ENCODE measurements at regions not wholly inside any gene's neighbourhood (a gene's known extent, or its start where the extent isn't known, plus 50 kb on each side); places are given as distances from the start of the nearest gene placed in this dataset.
"Not testable (repeated sequence)": the region's sequence is repeated elsewhere in the genome, so short reads cannot be mapped to it uniquely, and the experiment has no call there.

DNA sequence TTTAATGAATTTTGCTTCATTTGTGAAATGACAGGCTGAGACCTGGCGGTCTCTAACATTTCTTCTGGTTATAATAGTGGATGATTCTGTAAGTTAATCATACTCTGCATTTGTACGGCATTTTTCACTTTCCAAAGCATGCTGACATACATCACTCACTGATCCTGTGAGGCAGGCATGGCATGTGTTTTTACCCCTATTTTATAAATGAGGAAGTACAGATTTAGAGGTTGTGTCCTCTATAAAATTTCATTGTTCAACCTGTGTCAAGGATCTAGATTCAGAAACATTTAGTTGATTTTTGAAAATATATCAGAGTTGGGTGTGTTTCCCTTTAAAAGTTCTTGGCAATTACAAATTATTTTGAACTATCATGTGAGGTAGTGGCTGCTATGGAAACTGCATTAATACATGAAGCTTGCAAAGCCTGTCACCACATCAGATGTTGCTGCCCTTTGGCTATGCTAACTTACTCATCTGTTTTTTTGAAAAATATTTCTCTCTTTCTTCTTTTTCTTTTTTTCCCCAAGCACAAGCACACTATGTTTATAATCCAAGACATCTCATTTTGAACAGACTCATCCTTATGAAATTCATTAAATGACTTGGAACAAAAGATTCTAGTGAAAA, 172.7 kb downstream of the GNAI1 start:
- TF ChIP-seq, protein P1, sequence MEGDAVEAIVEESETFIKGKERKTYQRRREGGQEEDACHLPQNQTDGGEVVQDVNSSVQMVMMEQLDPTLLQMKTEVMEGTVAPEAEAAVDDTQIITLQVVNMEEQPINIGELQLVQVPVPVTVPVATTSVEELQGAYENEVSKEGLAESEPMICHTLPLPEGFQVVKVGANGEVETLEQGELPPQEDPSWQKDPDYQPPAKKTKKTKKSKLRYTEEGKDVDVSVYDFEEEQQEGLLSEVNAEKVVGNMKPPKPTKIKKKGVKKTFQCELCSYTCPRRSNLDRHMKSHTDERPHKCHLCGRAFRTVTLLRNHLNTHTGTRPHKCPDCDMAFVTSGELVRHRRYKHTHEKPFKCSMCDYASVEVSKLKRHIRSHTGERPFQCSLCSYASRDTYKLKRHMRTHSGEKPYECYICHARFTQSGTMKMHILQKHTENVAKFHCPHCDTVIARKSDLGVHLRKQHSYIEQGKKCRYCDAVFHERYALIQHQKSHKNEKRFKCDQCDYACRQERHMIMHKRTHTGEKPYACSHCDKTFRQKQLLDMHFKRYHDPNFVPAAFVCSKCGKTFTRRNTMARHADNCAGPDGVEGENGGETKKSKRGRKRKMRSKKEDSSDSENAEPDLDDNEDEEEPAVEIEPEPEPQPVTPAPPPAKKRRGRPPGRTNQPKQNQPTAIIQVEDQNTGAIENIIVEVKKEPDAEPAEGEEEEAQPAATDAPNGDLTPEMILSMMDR (IDR thresholded peaks at IDR 0.05), result no peak
- ATAC-seq (no peak), DNase-seq (no peak)
- no peaks in the 10 kb centered on the region for H3K4me1 ChIP-seq (ENCODE audit: low read depth)
- H3K4me3 ChIP-seq, result no peak overlapping the region
- H3K36me3 ChIP-seq (ENCODE audit: low read depth), result no peaks in the 10 kb centered on the region
- H3K9me3 ChIP-seq, result no peaks in the 10 kb centered on the region
- intact Hi-C loops (cut with DNase I, micrococcal nuclease), result no loop called here

DNA sequence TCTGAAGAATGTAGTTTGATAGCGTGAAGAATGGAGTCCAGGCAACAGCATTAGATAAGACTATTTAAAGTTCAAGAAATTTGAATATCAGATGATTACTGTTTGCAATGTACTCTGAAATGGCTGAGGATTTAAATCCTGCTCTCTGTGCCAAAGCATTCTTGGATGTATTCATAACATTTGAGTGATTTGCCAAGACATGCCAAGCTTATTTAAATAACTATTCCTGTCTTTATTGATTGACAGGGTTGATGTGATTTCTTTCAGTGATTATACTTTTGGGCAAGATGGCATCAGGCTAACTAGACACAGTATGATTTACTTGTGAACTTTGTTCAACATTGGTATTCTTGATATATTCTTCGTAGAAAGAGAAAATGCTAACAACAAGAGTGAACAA, 168.7 kb downstream of the GNAI1 start:
- intact Hi-C loops (cut with DNase I, micrococcal nuclease), result no loop called here
- ATAC-seq, result no peak
- TF ChIP-seq, protein P1 (IDR thresholded peaks at IDR 0.05), result no peak

DNA sequence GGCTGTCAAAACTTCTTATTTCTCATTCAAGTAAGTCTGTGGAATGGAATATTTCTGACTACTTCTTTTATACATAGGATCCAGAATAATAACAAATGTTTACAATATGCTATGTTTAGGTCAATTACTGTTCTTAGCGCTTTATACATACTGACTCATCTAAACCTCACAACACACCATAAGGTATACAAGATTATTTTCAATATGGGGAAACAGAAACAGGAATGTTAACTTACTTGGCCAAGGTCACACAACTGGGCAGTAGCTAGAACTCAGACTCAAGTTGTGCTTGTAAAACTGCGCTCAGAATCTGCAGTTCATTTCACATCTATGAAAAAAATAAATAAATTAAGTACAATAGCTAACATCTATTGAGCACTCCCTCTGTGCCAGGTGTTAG, 168.0 kb downstream of the GNAI1 start:
- TF ChIP-seq, protein P1 (IDR thresholded peaks at IDR 0.05), result no peak
- DNase-seq, result no peak
- Histone ChIP-seq H3K4me3 (no peak overlapping the region), H3K36me3 (ENCODE audit: low read depth) (no peaks in the 10 kb centered on the region), H3K4me1 (ENCODE audit: low read depth) (no peaks in the 10 kb centered on the region), H3K9me3 (no peaks in the 10 kb centered on the region)
- intact Hi-C loops (cut with DNase I, micrococcal nuclease), result no loop called here
- no peak for ATAC-seq

More for the DNA sequence above, 168.7 kb downstream of the GNAI1 start:
- no peak overlapping the region for H3K4me3 ChIP-seq
- DNase-seq, result no peak
- no peaks in the 10 kb centered on the region for H3K4me1 ChIP-seq (ENCODE audit: low read depth)
- no peaks in the 10 kb centered on the region for H3K36me3 ChIP-seq (ENCODE audit: low read depth)
- no peaks in the 10 kb centered on the region for H3K9me3 ChIP-seq

DNA sequence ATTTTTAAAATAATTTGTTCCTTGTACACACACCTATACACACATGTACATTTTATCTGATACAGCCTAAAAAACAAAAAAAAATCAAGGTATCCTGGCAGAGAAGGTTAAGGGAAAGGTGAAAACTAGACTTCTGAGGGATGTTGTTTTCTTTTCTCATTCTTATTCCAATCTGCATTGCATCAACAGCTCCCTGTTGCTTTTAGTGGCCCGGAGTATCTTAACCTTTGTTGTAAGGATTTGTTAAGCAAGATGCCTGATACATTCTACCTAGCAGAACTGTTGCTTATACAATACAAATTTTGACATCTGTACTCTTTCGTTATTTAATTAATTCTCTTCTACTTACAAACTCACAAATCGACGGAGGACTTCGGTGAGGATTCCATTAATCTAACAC, 167.4 kb downstream of the GNAI1 start:
- intact Hi-C loops (cut with DNase I, micrococcal nuclease), result no loop called here
- Histone ChIP-seq H3K4me1 (ENCODE audit: low read depth) (no peaks in the 10 kb centered on the region), H3K36me3 (ENCODE audit: low read depth) (no peaks in the 10 kb centered on the region), H3K9me3 (no peaks in the 10 kb centered on the region), H3K4me3 (no peak overlapping the region)
- no peak for ATAC-seq
- TF ChIP-seq, protein P1 (IDR thresholded peaks at IDR 0.05), result no peak
- DNase-seq, result no peak

DNA sequence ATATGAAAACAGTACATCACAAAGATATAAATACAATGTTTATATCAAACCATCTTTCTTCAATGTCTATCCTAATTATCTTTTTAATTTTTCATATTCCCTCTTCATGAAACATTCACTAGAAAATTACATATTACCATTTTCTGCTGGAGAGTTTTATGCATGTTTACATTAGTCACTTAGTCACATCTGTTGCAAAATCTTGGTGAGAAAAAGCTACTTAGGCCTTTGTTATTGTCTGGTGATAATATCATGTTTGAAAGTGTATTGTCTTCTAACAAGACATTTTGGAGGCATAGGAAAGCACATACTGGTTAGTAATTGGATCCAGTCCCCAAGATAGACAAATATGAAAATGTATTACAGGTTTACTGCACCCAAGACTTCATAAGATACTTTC, 163.6 kb downstream of the GNAI1 start:
- Histone ChIP-seq H3K4me1 (ENCODE audit: low read depth) (no peaks in the 10 kb centered on the region), H3K36me3 (ENCODE audit: low read depth) (no peaks in the 10 kb centered on the region), H3K4me3 (no peak overlapping the region), H3K9me3 (peaks cover 12% of the 10 kb centered on the region)
- TF ChIP-seq, protein P1 (IDR thresholded peaks at IDR 0.05), result no peak
- DNase-seq, result no peak
- no peak for ATAC-seq
- intact Hi-C loops (cut with DNase I, micrococcal nuclease), result no loop called here

DNA sequence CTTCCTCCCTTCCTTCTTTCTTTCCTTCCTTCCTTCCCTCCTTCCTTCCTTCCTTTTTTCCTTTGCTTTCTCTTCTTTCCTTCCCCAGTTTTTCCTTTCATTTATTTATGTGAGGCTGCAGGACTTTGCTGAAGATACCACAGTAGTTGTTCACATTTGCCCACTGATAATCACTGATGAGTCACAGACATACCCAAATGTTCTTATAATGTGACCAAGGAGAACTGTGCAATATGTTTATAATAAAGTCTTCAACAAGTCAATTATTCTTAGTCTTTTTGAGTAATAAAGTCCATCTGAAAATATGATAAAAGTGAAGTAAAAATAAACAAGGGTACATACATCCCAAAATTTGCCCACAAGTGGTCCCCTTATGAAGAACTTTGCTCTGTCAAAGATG, 159.7 kb downstream of the GNAI1 start:
- ATAC-seq (no peak), DNase-seq (no peak)
- Histone ChIP-seq H3K36me3 (ENCODE audit: low read depth) (no peaks in the 10 kb centered on the region), H3K4me1 (ENCODE audit: low read depth) (no peaks in the 10 kb centered on the region), H3K4me3 (no peak overlapping the region), H3K9me3 (peaks cover 12% of the 10 kb centered on the region)
- intact Hi-C loops (cut with DNase I, micrococcal nuclease), result no loop called here
- TF ChIP-seq, protein P1 (IDR thresholded peaks at IDR 0.05), result no peak

DNA sequence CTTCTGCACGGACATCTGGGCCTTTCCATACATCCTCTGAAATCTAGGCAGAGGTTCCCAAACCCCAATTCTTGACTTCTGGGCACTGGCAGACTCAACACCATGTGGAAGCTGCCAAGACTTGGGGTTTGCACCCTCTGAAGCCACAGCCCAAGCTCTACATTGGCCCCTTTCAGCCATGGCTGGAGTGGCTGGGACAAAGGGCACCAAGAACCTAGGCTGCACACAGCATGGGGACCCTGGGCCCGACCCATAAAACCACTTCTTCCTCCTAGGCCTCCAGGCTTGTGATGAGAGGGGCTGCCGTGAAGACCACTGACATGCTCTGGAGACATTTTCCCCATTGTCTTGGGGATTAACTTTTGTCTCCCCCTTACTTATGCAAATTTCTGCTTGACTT, 158.0 kb downstream of the GNAI1 start:
- not testable (repeated sequence) for H3K4me1 ChIP-seq (ENCODE audit: low read depth)

More for the DNA sequence above, 158.0 kb downstream of the GNAI1 start:
- intact Hi-C loops (cut with DNase I, micrococcal nuclease); H3K4me3 ChIP-seq; DNase-seq; H3K36me3 ChIP-seq (ENCODE audit: low read depth); ATAC-seq: not testable (repeated sequence)
- peaks cover 12% of the 10 kb centered on the region for H3K9me3 ChIP-seq
